Right atrium auricular region (tissue), 2 donors: ENCODE measurements at regions not wholly inside any gene's neighbourhood (a gene's known extent, or its start where the extent isn't known, plus 50 kb on each side); places are given as distances from the start of the nearest gene placed in this dataset.

Source experiments
- DNase-seq: peaks from one replicate; pipeline ENCODE4 v3.0.0-alpha.2; 2019; ENCODE audit warnings: low spot score
- H3K27ac ChIP-seq, 2 donors: fragments of 200-600 bp; sonication (generic); 1 replicate in 1 of 2; 2 replicates in 1 of 2; pipeline ENCODE4 v1.5.1; 2016 to 2019
- H3K27me3 ChIP-seq, 2 donors: fragments of 200-600 bp; sonication (generic); one replicate each; pipeline versions ENCODE4 v1.5.1 to v1.6.0; 2017 to 2019
- H3K36me3 ChIP-seq: fragments of 200-600 bp; sonication (generic); one replicate; pipeline ENCODE4 v1.5.1; 2016
- H3K4me1 ChIP-seq, 2 donors: fragments of 200-600 bp; sonication (generic); one replicate each; pipeline versions ENCODE4 v1.5.1 to v1.6.0; 2017 to 2019
- H3K4me3 ChIP-seq, 2 donors: fragments of 200-600 bp; sonication (generic); 1 replicate in 1 of 2; 2 replicates in 1 of 2; pipeline ENCODE4 v1.5.1; 2017 to 2019; ENCODE audit warnings: mild to moderate bottlenecking in 1 of 2, moderate library complexity in 1 of 2
- H3K9me3 ChIP-seq, 2 donors: fragments of 200-600 bp; sonication (generic); one replicate each; pipeline ENCODE4 v1.5.1; 2019
- CTCF ChIP-seq, 2 donors: fragments of 200-600 bp; sonication (generic); IDR thresholded peaks; one replicate each; pipeline ENCODE4 v1.5.1; 2019; ENCODE audit warnings: antibody characterized with exemption in 2 of 2

GRCh38 chr2:204039298-204039838 lies 102.8 kb downstream of the ICOS start:
- Histone ChIP-seq H3K4me1 (no peaks in the 10 kb centered on the region), H3K36me3 (no peaks in the 10 kb centered on the region), H3K9me3 (peaks cover 0 to 6% of the 10 kb centered on the region in 2 donors), H3K4me3 (no peak overlapping the region), H3K27ac (no peak overlapping the region), H3K27me3 (no peaks in the 10 kb centered on the region)
- DNase-seq = no peak
- TF ChIP-seq CTCF (IDR thresholded peaks at IDR 0.05) = no peak

GRCh38 chr2:204040016-204040415 lies 103.5 kb downstream of the ICOS start:
- Histone ChIP-seq H3K27me3 (no peaks in the 10 kb centered on the region), H3K36me3 (no peaks in the 10 kb centered on the region), H3K4me1 (no peaks in the 10 kb centered on the region), H3K9me3 (peaks cover 0 to 6% of the 10 kb centered on the region in 2 donors), H3K27ac (no peak overlapping the region), H3K4me3 (no peak overlapping the region)
- TF ChIP-seq CTCF (IDR thresholded peaks at IDR 0.05) = no peak
- no peak for DNase-seq

- no peak for TF ChIP-seq CTCF (IDR thresholded peaks at IDR 0.05)
- no peaks in the 10 kb centered on the region for H3K4me1 ChIP-seq
- no peaks in the 10 kb centered on the region for H3K27me3 ChIP-seq
- H3K4me3 ChIP-seq = no peak overlapping the region
- H3K27ac ChIP-seq = no peak overlapping the region
- H3K36me3 ChIP-seq = no peaks in the 10 kb centered on the region
- H3K9me3 ChIP-seq = peaks cover 0 to 6% of the 10 kb centered on the region in 2 donors
- no peak for DNase-seq
These were observed 105.8 kb downstream of the ICOS start for GRCh38 chr2:204042401-204042800.

- no peak for TF ChIP-seq CTCF (IDR thresholded peaks at IDR 0.05)
- H3K4me1 ChIP-seq = no peaks in the 10 kb centered on the region
- no peak overlapping the region for H3K4me3 ChIP-seq
- no peak for DNase-seq
- H3K27me3 ChIP-seq = no peaks in the 10 kb centered on the region
- no peak overlapping the region for H3K27ac ChIP-seq
- no peaks in the 10 kb centered on the region for H3K36me3 ChIP-seq
- peaks cover 0 to 6% of the 10 kb centered on the region in 2 donors for H3K9me3 ChIP-seq
These were observed 109.6 kb downstream of the ICOS start for GRCh38 chr2:204046145-204046544.

- Histone ChIP-seq H3K9me3 (no peaks in the 10 kb centered on the region), H3K36me3 (no peaks in the 10 kb centered on the region), H3K27me3 (no peaks in the 10 kb centered on the region), H3K4me3 (no peak overlapping the region), H3K27ac (no peak overlapping the region), H3K4me1 (no peaks in the 10 kb centered on the region)
- DNase-seq = no peak
- TF ChIP-seq CTCF (IDR thresholded peaks at IDR 0.05) = no peak
These were observed 113.1 kb downstream of the ICOS start for GRCh38 chr2:204049635-204050034.

- H3K4me3 ChIP-seq = no peak overlapping the region
- H3K36me3 ChIP-seq = no peaks in the 10 kb centered on the region
- no peaks in the 10 kb centered on the region for H3K4me1 ChIP-seq
- no peak overlapping the region for H3K27ac ChIP-seq
- no peaks in the 10 kb centered on the region for H3K27me3 ChIP-seq
- no peak for DNase-seq
- no peaks in the 10 kb centered on the region for H3K9me3 ChIP-seq
- no peak for TF ChIP-seq CTCF (IDR thresholded peaks at IDR 0.05)
These were observed 114.1 kb downstream of the ICOS start for GRCh38 chr2:204050681-204051080.
